ENCODE measurements at regions not wholly inside any gene's neighbourhood (a gene's known extent, or its start where the extent isn't known, plus 50 kb on each side); places are given as distances from the start of the nearest gene placed in this dataset.

DNA sequence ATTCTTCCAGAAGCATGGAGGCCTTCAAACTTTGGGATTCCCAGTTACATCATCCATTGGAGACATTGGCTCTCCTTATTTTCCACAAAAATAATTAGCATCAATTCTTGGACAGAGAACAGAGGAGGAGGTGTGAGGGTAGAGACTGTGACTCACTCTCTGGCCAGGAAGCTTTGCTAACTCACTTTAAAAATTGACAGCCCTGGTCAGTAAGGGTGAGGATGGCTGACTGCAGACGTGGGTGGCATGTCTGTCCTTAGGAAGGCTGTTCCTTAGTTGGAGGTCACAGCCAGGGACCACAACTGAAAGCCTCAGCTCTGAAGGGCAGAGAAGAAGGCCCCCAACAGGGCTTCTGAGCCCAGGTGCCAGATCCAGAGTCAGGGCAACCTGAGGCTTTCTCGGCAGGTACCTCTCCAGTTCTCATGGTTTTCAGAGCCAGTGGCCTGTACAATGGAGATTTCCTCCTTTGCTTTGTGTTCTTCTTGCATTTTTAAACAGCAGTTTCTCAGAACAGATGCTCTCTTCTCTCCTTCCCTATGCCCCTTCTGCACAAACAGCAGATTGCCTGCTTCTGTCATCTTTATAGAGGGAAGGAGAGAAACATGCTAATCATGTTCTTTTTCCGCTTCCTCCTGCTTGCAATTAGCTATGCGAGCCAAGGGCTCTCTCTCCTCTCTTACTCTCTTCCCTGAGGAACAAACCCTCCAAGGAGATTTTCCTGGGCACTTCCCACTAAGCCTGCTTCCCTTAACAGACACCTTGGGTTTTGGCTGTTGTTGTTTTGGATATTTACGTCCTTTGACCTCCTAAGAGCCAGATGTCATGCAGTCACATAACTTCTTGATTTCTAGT, 92.5 kb upstream of the ZNF366 start:
- peak overlapping the region in 2 of 4 donors; percentile 20 to 30 for H3K27ac ChIP-seq
- FAIRE-seq (no peak), DNase-seq (no peak), ATAC-seq (peak in 1 of 4 donors; percentile 39)
- intact Hi-C loops (cut with DNase I): no loop called here
- no peaks in the 10 kb centered on the region for H3K27me3 ChIP-seq
- 83 to 93% methylated on average over 5 of the region's 5 CpGs for WGBS, 2 donors
- H3K4me1 ChIP-seq: peaks cover 4 to 17% (median 11%) of the 10 kb centered on the region in 3 donors
- H3K4me3 ChIP-seq: no peak overlapping the region
- H3K9me3 ChIP-seq: no peaks in the 10 kb centered on the region
- H3K36me3 ChIP-seq: no peaks in the 10 kb centered on the region
- TF ChIP-seq, protein P1, sequence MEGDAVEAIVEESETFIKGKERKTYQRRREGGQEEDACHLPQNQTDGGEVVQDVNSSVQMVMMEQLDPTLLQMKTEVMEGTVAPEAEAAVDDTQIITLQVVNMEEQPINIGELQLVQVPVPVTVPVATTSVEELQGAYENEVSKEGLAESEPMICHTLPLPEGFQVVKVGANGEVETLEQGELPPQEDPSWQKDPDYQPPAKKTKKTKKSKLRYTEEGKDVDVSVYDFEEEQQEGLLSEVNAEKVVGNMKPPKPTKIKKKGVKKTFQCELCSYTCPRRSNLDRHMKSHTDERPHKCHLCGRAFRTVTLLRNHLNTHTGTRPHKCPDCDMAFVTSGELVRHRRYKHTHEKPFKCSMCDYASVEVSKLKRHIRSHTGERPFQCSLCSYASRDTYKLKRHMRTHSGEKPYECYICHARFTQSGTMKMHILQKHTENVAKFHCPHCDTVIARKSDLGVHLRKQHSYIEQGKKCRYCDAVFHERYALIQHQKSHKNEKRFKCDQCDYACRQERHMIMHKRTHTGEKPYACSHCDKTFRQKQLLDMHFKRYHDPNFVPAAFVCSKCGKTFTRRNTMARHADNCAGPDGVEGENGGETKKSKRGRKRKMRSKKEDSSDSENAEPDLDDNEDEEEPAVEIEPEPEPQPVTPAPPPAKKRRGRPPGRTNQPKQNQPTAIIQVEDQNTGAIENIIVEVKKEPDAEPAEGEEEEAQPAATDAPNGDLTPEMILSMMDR (IDR thresholded peaks at IDR 0.05): no peak

DNA sequence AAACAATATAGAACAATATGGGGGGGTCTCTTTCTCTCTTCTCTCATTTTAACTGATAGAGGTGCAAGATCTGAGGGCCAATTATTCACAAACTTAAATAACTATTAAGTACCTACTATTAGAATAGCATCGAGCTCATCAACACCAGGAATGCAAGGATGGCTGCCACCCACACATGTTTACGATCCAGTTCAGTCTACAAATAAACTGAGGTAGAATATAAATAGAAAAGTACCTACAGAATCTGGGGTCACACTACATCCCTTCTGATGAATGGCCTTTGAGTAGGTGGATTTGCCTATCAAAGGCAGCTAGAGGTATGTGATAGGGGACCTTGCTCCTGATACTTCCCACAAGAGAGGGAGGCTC, 91.8 kb upstream of the ZNF366 start:
- no peak for DNase-seq
- no peak for FAIRE-seq
- H3K4me1 ChIP-seq: peaks cover 4 to 17% (median 11%) of the 10 kb centered on the region in 3 donors
- no peaks in the 10 kb centered on the region for H3K36me3 ChIP-seq
- no peak overlapping the region for H3K4me3 ChIP-seq
- no peaks in the 10 kb centered on the region for H3K27me3 ChIP-seq
- peak overlapping the region in 2 of 4 donors; percentile 20 to 30 for H3K27ac ChIP-seq
- 90 to 95% methylated on average over 2 of the region's 2 CpGs for WGBS, 2 donors
- intact Hi-C loops (cut with DNase I): no loop called here
- no peaks in the 10 kb centered on the region for H3K9me3 ChIP-seq
- TF ChIP-seq, protein P1 (IDR thresholded peaks at IDR 0.05): no peak
- no peak for ATAC-seq

DNA sequence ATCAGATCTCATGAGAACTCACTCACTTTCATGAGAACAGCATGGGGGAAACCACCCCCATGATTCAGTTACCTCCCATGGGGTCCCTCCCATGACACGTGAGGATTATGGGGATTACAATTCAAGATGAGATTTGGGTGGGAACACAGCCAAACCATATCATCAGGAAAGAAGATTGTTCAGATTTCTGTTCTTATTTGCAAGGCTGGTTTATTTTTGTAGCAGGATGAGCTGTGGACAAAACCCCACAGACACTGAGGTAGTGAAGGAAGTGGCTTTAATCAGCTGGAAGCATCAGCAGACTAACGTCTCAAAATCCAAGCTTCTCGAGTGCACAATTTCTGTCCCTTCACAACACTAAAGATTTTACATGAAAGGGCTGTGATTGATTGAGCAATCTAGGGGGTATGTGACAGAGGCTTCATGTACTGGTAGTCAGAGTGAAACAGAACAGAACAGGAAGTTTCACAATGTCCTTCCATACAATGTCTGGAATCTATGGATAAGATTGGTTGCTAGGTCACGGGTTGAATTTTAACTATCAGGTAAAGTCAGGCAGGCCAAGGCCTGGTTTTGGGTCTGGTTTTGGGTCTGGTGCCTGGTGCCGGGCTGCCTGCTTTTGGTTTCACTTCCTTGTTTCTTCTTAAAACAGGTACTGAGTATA, 91.3 kb upstream of the ZNF366 start:
- ATAC-seq (peak in 2 of 4 donors; percentile 18 to 29), DNase-seq (no peak), FAIRE-seq (no peak)
- Histone ChIP-seq H3K9me3 (no peaks in the 10 kb centered on the region), H3K27ac (peak overlapping the region in 3 of 4 donors; percentile 18 to 31 (median 30)), H3K36me3 (no peaks in the 10 kb centered on the region), H3K4me3 (no peak overlapping the region), H3K4me1 (peaks cover 4 to 17% (median 11%) of the 10 kb centered on the region in 3 donors), H3K27me3 (no peaks in the 10 kb centered on the region)
- WGBS, 2 donors: 66 to 76% methylated on average over 5 of the region's 5 CpGs
- intact Hi-C loops (cut with DNase I): no loop called here
- TF ChIP-seq, protein P1 (IDR thresholded peaks at IDR 0.05): no peak

DNA sequence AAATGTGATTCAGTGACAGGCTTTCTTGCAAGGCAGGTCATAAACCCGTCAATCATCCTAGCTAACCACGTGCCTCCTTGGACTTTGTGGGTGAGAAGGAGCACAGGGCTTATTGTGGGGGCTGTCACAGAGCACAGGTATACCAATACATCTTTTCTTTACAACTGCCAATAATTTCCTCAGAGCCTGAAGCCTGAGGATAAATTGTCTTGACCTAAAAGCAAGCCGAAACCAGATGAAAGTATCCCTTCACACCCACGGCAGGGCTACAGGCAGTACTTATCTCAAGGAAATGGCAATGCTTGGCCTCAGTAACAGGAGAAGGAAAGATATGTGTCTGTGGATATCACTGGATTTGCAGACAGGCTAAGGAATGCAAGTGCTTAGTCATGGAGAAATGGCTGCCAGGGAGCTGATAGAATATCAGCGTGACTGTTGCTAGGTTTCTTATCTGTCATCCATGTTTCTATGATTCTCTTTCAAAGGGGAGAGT, 90.3 kb upstream of the ZNF366 start:
- no peak for DNase-seq
- FAIRE-seq: no peak
- intact Hi-C loops (cut with DNase I): no loop called here
- H3K4me3 ChIP-seq: no peak overlapping the region
- no peaks in the 10 kb centered on the region for H3K9me3 ChIP-seq
- ATAC-seq: peak in 3 of 4 donors; percentile 62 to 77 (median 74)
- TF ChIP-seq, protein P1 (IDR thresholded peaks at IDR 0.05): no peak
- H3K36me3 ChIP-seq: no peaks in the 10 kb centered on the region
- 37 to 45% methylated on average over 5 of the region's 5 CpGs for WGBS, 2 donors
- peaks cover 4 to 17% (median 11%) of the 10 kb centered on the region in 3 donors for H3K4me1 ChIP-seq
- no peaks in the 10 kb centered on the region for H3K27me3 ChIP-seq
- H3K27ac ChIP-seq: peak overlapping the region in 2 of 4 donors; percentile 9 to 31
